IPS-NIHi11 (cell line): ENCODE measurements at regions not wholly inside any gene's neighbourhood (a gene's known extent, or its start where the extent isn't known, plus 50 kb on each side); places are given as distances from the start of the nearest gene placed in this dataset.

Source experiments
- DNase-seq: peaks from one replicate; pipeline ENCODE4 v3.0.0; 2012; ENCODE audit warnings: mixed read lengths, low spot score

DNA sequence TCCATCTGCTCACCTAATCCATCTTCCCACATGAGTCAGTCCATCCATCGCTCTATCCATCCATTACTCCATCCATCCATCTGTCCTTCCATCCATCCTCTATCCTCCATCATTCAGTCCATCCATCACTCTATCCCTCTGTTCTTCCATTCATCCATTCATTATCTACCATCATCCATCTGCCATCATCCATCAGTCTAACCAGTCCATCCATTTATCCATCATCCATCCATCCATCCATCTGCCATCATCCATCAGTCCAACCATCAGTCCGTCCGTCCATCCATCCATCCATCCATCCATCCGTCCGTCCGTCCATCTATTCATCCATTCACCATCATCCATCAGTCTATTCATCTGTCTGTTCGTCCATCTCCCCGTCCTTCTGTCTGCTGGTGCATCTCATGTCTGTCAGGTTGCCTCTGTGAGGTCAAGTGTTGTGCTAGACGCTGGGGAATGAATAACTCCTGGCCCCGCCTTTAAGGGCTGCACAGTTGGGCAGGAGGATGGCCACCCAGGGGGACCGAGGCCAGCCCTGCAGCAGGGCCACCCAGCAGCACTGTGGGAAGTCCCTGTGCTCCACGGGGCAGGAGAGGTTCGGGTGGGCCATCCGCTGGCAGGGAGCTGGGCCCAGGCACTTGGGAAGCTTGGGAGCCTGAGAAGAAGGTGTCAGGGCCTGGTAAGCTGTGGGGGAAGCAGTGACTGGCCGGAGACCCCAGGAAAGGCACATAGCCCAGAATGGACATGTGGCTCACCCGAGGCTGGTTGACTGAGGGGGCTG lies 137.1 kb downstream of the CTTN start:
- no peak for DNase-seq

GRCh38 chr11:70536051-70536877 lies 137.9 kb downstream of the CTTN start:
- no peak for DNase-seq

DNA sequence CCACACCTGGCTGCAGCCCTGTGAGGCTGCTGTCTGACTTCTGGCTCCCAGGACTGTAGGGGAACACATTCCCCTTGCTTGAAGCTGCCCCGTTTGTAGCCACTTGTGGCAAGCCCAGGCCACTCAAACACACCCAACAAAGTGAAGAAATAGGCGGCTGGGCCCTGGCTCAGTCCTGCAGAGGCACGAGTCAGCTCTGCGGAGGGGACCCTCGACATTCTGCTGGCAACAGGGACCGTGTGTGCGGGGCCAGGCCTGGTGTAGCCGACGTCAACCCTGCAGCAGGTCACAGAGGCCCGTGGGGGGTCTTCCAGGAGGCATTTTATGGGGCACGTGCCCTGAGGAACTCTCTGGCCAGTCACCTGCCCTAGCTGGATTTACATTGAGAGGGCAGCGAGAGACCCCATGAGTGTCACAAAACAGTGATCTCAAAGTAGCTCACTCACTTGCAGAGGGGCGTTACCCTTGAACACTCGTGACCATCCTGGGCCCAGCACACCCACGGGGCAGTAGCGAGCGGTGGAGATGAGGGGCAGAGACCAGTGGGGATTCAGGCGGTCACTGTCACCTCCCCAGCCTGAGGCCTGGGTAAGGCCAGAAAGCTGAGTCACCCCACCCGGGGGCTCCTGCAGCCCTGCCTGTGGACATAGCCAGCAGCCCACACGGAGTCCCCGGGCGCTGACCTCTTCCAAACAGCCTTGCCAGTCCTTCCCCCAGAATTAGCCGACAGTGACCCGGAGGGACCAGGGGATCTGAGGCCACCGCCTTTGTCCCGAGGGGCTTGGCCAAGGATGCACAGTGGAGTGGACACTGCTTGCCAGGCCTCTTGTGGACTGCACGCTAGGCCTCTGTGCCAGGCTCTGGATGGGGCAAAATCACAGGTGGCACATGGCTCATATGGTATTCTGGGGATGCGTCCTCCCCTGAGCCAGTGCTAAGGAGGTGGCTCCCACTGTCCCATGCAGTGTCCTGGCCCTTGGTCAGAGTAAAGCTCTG lies 139.5 kb downstream of the CTTN start:
- DNase-seq, result peak; percentile 11

GRCh38 chr11:70538641-70539359 lies 140.5 kb downstream of the CTTN start:
- peak; percentile 7 for DNase-seq

DNA sequence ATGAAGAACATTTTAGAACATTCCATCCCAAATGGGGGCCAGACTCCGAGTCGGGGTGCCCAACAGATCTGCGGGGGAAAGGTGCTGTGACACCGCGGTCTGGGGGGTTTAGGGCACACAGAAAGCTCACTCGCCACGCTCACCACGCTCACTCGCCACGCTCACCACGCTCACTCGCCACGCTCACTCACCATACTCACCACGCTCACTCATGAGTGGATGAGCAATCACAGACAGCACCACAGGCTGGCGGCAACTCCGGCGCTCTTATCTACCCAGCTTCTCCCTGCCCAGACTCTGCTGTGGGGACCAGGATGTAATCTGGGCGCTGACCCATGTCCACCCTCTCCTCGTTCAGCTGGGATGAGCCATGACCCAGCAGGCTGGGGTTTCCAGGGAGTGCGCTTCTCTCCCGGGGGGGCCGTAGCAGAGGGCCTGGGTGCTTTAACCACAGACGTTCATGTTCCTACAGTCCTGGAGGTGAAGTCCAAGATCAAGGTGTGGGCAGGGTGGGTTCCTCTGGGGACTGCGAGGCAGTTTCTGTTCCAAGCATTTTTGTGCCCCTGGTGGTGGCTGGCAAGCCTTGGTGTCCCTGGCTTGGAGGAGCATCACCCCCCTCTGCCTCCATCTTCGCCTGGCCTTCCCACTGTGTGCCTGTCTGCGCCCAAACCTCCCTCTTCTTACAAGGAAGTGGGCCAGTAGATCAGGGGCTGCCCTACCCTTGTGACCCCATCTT lies 141.2 kb downstream of the CTTN start:
- peak; percentile 7 for DNase-seq

DNA sequence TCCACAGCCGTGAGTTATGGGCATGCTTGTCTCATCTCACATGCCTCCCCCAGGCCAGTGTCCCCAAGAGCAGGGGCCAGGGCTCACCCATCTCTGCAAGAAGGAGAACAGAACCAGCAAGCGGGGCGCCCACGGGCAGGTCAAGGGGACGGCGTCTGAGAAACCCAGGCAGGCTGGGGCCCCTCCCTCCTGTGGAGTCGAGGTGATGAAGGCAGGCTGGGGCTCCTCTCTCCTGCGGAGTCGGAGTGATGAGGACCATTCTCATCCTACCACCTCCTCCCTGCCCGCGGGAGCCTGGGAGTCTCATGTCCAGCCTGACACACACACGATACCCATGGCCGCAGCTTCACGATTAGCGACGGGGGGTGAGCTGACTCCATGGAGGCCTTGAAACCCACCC lies 141.9 kb downstream of the CTTN start:
- DNase-seq, result peak; percentile 4

GRCh38 chr11:70541176-70541575 lies 142.8 kb downstream of the CTTN start:
- no peak for DNase-seq

- DNase-seq, result no peak
These were observed 143.4 kb downstream of the CTTN start for GRCh38 chr11:70541699-70542098.

- no peak for DNase-seq
These were observed 144.1 kb downstream of the CTTN start for GRCh38 chr11:70542406-70542805.

DNA sequence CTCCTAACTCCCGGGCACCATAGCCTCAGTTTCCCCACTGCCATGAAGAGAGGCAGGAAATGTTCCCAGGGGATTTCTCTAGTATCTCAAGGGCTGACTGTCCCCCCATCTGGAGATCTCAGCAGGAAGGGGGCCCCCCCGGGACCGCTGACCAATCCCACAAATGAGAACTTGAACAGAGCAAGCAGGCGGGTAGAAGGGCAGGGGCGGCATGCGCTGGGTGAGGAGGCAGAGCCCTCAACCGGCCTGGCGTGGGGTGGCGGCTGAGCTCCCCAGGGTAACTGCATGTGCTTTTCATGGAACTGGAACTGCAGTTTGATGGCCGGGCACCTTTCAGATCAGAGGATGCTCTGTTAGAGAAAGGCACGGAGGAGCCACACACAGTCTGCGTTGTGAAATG lies 144.5 kb downstream of the CTTN start:
- no peak for DNase-seq

- DNase-seq, result no peak
These were observed 145.3 kb downstream of the CTTN start for GRCh38 chr11:70543611-70544010.

- no peak for DNase-seq
These were observed 145.9 kb downstream of the CTTN start for GRCh38 chr11:70544067-70544773.

GRCh38 chr11:70544774-70545609 lies 146.7 kb downstream of the CTTN start:
- peak; percentile 84 for DNase-seq

- no peak for DNase-seq
These were observed 147.2 kb downstream of the CTTN start for GRCh38 chr11:70545610-70545912.

- no peak for DNase-seq
These were observed 148.0 kb downstream of the CTTN start for GRCh38 chr11:70546191-70546940.

GRCh38 chr11:70547386-70547785 lies 149.1 kb downstream of the CTTN start:
- DNase-seq, result no peak

- no peak for DNase-seq
These were observed 149.7 kb downstream of the CTTN start for GRCh38 chr11:70547821-70548670.

GRCh38 chr11:70548976-70549375 lies 150.6 kb downstream of the CTTN start:
- DNase-seq, result no peak
